ENCODE measurements at regions not wholly inside any gene's neighbourhood (a gene's known extent, or its start where the extent isn't known, plus 50 kb on each side); places are given as distances from the start of the nearest gene placed in this dataset.

GRCh38 chr10:89079961-89080360 lies 89.4 kb downstream of the FAS start:
- no peaks in the 10 kb centered on the region for H3K9me3 Mint-ChIP-seq
- H3K4me1 Mint-ChIP-seq, result peaks cover 17% of the 10 kb centered on the region
- DNase-seq (ENCODE audit: low spot score in 2 of 2, unreplicated experiment in 2 of 2), result no peak
- peak overlapping the region; percentile 5 for H3K27ac Mint-ChIP-seq
- no peak for TF ChIP-seq CTCF (IDR thresholded peaks at IDR 0.05; ENCODE audit: unreplicated experiment)
- H3K4me3 Mint-ChIP-seq, result no peak overlapping the region
- peaks cover 4% of the 10 kb centered on the region for H3K27me3 Mint-ChIP-seq (ENCODE audit: low read depth)
- H3K36me3 Mint-ChIP-seq, result no peaks in the 10 kb centered on the region

- Mint-ChIP-seq H3K9me3 (no peaks in the 10 kb centered on the region), H3K27me3 (ENCODE audit: low read depth) (peaks cover 4% of the 10 kb centered on the region), H3K4me3 (no peak overlapping the region), H3K36me3 (no peaks in the 10 kb centered on the region), H3K27ac (peak overlapping the region; percentile 37), H3K4me1 (peaks cover 19% of the 10 kb centered on the region)
- no peak for DNase-seq (ENCODE audit: low spot score in 2 of 2, unreplicated experiment in 2 of 2)
- TF ChIP-seq CTCF (IDR thresholded peaks at IDR 0.05; ENCODE audit: unreplicated experiment), result no peak
Measured at GRCh38 chr10:89078724-89079672, 88.4 kb downstream of the FAS start.

- H3K4me1 Mint-ChIP-seq, result peaks cover 21% of the 10 kb centered on the region
- H3K27me3 Mint-ChIP-seq (ENCODE audit: low read depth), result peaks cover 13% of the 10 kb centered on the region
- no peaks in the 10 kb centered on the region for H3K9me3 Mint-ChIP-seq
- H3K4me3 Mint-ChIP-seq, result no peak overlapping the region
- no peaks in the 10 kb centered on the region for H3K36me3 Mint-ChIP-seq
- no peak overlapping the region for H3K27ac Mint-ChIP-seq
- TF ChIP-seq CTCF (IDR thresholded peaks at IDR 0.05; ENCODE audit: unreplicated experiment), result no peak
- no peak for DNase-seq (ENCODE audit: low spot score in 2 of 2, unreplicated experiment in 2 of 2)
Measured at GRCh38 chr10:89076120-89076519, 85.5 kb downstream of the FAS start.

GRCh38 chr10:89075631-89076030 lies 85.0 kb downstream of the FAS start:
- no peaks in the 10 kb centered on the region for H3K36me3 Mint-ChIP-seq
- DNase-seq (ENCODE audit: low spot score in 2 of 2, unreplicated experiment in 2 of 2), result no peak
- no peak for TF ChIP-seq CTCF (IDR thresholded peaks at IDR 0.05; ENCODE audit: unreplicated experiment)
- peaks cover 13% of the 10 kb centered on the region for H3K27me3 Mint-ChIP-seq (ENCODE audit: low read depth)
- H3K9me3 Mint-ChIP-seq, result no peaks in the 10 kb centered on the region
- H3K27ac Mint-ChIP-seq, result no peak overlapping the region
- H3K4me3 Mint-ChIP-seq, result no peak overlapping the region
- peaks cover 21% of the 10 kb centered on the region for H3K4me1 Mint-ChIP-seq

GRCh38 chr10:89074120-89074519 lies 83.5 kb downstream of the FAS start:
- Mint-ChIP-seq H3K4me3 (no peak overlapping the region), H3K27ac (no peak overlapping the region), H3K27me3 (ENCODE audit: low read depth) (peaks cover 22% of the 10 kb centered on the region), H3K9me3 (no peaks in the 10 kb centered on the region), H3K4me1 (peaks cover 12% of the 10 kb centered on the region), H3K36me3 (no peaks in the 10 kb centered on the region)
- TF ChIP-seq CTCF (IDR thresholded peaks at IDR 0.05; ENCODE audit: unreplicated experiment), result no peak
- DNase-seq (ENCODE audit: low spot score in 2 of 2, unreplicated experiment in 2 of 2), result no peak
